ENCODE measurements at regions not wholly inside any gene's neighbourhood (a gene's known extent, or its start where the extent isn't known, plus 50 kb on each side); places are given as distances from the start of the nearest gene placed in this dataset.

DNA sequence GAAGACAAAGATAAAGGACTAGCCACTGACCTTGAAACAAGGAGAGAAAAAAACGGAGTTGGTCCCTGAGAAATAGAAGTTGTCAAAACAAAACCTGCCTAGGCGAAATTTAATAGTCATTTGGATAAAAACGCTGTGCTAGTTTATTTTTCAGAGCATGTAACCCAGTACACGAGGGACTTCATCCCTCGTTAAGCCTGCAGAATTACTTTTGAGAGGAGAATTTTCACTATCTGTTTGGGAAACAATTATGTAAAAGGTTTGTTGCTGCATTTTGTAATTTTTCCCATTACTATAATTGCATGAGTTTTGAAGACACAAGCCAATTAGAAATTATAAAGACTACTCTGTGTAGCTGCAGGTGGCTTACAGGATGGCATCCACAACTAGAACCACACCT, 71.6 kb upstream of the MAP3K7 start:
- TF ChIP-seq, protein P1, sequence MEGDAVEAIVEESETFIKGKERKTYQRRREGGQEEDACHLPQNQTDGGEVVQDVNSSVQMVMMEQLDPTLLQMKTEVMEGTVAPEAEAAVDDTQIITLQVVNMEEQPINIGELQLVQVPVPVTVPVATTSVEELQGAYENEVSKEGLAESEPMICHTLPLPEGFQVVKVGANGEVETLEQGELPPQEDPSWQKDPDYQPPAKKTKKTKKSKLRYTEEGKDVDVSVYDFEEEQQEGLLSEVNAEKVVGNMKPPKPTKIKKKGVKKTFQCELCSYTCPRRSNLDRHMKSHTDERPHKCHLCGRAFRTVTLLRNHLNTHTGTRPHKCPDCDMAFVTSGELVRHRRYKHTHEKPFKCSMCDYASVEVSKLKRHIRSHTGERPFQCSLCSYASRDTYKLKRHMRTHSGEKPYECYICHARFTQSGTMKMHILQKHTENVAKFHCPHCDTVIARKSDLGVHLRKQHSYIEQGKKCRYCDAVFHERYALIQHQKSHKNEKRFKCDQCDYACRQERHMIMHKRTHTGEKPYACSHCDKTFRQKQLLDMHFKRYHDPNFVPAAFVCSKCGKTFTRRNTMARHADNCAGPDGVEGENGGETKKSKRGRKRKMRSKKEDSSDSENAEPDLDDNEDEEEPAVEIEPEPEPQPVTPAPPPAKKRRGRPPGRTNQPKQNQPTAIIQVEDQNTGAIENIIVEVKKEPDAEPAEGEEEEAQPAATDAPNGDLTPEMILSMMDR (IDR thresholded peaks at IDR 0.05) = no peak
- no peak for TF ChIP-seq POLR2A (IDR thresholded peaks at IDR 0.05)
